Right lung (tissue), 2 donors: ENCODE measurements at regions not wholly inside any gene's neighbourhood (a gene's known extent, or its start where the extent isn't known, plus 50 kb on each side); places are given as distances from the start of the nearest gene placed in this dataset.
"Not testable (repeated sequence)": the region's sequence is repeated elsewhere in the genome, so short reads cannot be mapped to it uniquely, and the experiment has no call there.

Experiments
- DNase-seq, 2 donors: peaks; one replicate each; pipeline ENCODE4 v3.0.0-alpha.2; 2013

DNA sequence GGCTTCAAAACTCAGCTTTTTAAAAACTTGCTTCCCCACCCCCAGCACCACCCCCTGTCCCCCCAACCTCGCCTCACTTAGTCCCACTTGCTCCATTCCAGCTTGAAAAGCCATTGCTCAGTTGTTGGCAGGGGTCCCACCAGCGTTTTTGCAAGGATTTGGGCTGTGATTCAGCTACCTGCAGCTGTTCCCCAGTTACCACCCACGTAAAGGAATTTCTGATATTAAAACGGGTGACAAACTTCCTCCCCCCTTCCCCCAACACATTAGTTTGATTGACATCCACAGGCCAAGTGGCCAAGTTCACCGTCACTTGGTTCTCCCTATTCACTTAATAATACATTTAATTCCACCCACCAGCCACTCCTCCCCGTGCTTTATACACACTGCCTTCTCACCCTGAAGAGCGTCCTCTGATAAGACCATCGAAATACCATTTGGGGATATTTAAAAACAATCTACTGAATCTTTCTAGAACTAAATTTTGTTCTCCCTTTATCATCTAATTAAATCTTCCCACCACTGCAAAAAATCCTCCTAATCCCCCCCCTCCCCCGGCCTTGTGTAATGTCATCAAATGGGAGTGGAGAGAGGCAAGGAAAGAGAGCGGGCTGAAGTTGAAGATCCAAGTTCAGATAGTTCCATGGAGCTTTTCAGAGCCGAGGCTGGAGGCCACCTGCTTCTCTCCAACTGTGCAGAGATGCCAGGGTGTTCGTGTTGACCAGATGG lies 55.1 kb downstream of the SOX9 start:
- DNase-seq: no peak

- DNase-seq: no peak
Observed at GRCh38 chr17:72176516-72176851, 55.7 kb downstream of the SOX9 start.

DNA sequence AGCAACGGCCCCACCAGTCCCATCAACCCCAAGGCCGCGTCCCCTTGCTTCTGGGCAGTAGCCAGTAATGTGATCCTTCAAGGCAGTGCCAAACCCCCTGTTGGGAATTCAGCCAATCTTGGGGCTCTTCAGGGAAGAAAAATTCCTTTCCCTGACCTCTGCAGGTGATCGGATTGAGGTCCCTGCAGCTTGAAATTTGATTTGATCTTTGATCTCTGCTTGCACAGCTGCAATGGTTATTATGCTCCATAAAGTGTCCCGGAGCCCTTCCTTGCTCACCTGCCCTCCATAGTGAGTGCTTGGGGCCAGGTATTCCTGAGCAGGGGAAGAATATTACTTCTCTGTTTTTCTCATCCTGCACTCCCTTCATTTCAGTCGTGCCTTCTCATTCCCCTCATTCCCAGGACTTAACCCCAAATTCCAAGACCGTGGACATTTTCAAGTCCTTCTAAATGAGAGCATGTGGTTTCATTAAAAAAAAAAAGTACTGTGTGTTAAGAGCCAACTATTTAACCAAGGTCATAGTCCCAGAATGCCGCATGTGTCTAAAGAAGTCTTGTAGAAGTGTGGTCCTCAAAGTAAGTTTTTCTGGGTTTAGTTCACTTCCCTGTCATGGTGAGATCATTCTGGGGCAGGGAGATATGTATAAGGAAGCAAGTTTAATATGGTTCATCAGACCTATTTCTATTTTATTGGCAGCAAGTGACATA lies 56.3 kb downstream of the SOX9 start:
- DNase-seq: no peak

- DNase-seq: no peak
Observed at GRCh38 chr17:72177738-72178137, 56.9 kb downstream of the SOX9 start.

GRCh38 chr17:72182371-72182873 lies 61.6 kb downstream of the SOX9 start:
- DNase-seq: no peak

GRCh38 chr17:72183194-72183685 lies 62.4 kb downstream of the SOX9 start:
- DNase-seq: no peak

- DNase-seq: no peak
Observed at GRCh38 chr17:72184805-72185204, 64.0 kb downstream of the SOX9 start.

GRCh38 chr17:72185564-72185963 lies 64.7 kb downstream of the SOX9 start:
- no peak for DNase-seq

DNA sequence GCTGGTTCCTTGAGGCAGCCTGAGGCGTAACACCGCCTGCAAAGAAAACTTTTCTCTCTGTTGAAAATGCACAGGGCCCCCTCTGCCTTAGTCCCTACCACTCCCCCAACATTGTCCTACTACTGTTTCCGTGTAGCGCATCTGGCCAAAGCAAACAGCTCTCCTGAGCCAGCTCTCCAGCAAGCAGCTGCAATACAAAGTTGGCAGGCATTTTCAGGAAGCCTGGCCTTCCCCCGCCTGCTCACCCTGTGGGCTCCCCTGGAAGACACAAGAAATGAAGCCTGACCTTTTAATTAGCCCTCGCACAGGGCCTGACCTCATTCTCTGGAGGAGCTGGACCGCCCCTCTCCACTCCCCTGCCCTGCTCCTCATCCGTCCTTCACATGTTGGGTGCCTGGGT lies 66.7 kb downstream of the SOX9 start:
- DNase-seq: no peak

DNA sequence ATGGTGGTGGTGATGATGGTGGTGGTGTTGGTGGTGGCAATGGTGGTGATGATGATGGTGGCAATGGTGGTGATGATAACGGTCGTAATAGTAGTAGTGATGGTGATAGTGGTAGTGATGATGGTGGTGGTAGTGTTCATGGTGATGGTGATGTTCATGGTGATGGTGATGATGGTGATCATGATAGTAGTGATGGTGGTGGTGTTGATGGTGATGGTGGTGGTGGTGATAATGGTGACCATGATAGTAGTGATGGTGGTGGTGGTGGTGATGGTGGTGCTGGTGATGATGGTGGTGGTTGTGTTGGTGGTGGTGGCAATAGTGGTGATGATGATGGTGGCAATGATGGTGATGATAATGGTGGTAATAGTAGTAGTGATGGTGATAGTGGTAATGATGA lies 68.0 kb downstream of the SOX9 start:
- DNase-seq: no peak

DNA sequence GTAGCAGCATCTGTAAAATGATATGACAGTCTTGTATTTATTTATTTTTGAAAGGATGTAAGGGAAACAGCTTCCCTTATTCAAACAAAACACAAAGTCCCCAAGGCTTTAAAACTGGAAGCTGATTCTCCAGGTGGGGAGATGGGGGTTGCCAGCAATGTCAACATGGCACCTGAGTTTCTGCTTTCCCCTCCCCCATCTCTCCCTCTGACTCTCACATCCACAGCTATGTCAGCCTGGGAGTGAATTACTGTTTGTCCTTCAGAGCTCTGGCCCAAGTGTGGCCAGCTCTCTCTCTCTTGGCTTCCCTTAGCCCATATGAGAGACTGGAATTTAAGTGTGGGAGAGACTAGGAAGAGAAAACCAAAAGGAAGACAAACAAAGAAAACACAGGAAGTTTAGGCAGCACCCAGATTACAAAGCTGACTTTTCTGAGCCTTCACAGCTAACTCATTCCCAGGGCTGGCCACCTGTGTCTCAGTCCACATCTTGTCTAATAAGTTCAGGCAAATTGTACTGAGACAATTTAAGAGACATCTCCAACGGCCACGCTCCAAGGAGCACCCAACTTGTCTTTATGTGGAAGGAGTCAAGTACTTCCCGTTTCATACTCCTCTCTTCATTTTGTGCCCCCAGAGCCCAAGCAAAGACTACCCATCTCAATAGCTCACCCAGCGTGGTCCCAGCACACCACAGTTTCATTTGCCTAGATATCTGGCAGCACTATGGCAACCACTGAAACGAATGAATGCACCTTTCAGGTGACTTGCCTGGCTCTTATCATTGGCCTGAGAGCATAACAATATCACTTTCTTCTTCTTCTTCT lies 69.2 kb downstream of the SOX9 start:
- DNase-seq: no peak

DNA sequence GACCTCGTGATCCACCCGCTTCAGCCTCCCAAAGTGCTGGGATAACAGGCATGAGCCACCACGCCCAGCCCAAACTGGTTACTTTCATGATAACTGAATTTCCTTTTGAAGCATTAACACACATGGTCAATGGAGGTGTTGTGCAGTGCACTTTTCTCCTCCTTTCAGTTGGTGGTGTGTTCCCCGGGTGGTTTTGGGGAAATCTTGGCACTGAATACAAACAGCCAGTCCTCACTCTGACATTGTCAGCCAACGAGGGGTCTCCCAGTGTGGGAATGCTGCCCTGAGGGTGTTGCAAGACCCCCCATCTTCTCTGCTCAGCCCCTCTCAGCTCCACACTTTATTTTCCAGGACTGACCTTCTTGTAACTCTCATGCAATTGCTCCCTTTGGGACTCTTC lies 70.5 kb downstream of the SOX9 start:
- no peak for DNase-seq

- DNase-seq: peak; percentile 71 to 81
Observed at GRCh38 chr17:72191921-72192799, 71.3 kb downstream of the SOX9 start.

DNA sequence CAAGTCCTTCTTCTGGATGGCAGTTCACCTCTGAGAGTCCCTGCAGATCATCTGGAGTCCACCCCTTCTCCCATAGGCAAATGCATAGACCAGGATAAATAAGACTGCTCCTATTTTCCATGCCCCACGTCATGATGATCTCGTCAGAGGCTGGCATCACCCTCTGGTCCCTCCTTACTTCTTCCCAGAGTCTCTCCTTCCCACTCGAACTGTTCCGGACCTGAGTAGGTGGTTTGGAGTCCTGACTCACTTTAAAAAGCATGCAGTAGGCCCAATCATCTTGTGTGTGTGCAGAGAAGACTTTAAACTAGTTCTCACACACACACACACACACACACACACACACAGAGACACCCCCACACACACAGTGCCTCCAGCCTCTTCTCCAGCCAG lies 72.0 kb downstream of the SOX9 start:
- no peak for DNase-seq

DNA sequence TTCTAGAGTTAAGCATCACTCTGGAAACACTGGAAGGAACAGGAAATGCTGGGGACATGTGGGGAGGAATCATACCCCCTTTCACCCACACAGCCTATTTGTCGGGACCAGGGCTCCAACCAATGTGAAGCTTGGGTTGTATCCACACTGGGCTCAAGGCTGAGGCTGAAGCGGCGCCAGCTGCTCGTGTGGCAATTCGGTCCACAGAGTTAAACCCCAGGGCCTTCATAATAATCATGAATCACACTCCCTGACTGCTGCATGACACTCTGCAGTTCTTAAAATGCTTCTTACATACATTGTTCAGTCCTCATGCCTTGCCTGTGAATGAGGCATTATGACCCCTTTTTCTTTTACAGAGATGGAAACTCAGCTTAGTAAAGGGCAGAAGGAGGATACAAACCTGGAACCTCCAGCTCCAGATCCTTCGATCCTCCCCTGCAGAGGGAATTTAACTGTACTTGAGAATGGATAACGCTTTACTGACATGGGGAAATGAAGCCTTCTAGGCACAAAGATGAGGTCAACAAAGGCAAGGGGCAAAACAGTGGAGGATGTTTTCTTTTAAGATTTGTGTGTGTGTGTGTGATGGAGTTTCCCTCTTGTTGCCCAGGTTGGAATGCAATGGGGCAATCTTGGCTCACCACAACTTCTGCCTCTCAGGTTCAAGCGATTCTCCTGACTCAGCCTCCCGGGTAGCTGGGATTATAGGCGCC lies 72.7 kb downstream of the SOX9 start:
- DNase-seq: no peak

DNA sequence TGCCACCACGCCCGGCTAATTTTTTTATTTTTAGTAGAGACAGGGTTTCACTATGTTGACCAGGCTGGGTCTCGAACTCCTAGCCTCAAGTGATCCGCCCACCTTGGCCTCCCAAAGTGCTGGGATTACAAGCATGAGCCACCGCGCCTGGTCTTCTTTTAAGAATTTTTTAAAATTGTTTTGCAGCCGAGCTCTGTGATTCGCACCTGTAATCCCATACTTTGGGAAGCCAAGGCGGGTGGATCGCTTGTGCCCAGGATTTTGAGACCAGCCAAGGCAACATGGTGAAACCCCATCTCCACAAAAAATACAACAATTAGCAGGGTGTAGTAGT lies 73.3 kb downstream of the SOX9 start:
- DNase-seq: not testable (repeated sequence)

DNA sequence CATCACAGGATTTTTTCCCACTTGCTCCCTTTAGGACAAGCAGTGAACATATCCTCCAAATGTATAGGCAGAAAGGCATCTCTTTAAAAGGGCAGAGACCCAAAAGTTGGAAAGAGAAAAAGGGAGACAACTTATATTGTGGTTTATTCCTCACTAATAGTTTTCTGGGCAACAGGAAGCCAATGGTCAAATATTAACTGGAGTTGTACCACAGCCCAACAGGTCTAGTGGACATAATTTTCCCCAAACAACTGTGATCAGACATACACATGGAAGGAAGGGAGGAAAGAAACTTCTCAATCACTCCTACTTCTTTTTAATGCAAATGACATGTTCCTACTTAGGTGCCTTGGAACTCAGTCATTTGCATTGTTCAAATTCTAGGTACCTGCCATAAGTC lies 78.4 kb downstream of the SOX9 start:
- DNase-seq: no peak

DNA sequence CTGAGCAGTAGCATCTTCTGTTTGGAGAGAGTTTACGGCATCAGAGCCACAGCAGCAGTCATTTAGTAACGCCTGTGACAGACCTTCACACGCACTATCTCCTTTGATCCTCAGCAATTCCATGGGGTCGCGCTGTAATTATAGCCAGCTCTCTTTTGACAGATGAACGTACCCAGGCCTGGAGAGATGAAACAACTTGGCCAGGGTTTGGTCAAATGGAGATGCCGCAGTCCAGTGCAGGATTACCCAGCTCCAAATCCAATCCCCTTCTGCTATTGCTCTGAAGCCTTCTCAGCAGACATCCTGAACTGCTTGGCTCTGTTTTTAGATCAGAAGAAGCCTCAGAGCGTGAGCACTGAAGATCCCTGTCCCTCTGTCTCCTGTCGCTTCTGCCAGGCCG lies 83.9 kb downstream of the SOX9 start:
- no peak for DNase-seq

GRCh38 chr17:72205357-72205756 lies 84.5 kb downstream of the SOX9 start:
- DNase-seq: no peak

- DNase-seq: no peak
Observed at GRCh38 chr17:72205822-72206221, 85.0 kb downstream of the SOX9 start.

DNA sequence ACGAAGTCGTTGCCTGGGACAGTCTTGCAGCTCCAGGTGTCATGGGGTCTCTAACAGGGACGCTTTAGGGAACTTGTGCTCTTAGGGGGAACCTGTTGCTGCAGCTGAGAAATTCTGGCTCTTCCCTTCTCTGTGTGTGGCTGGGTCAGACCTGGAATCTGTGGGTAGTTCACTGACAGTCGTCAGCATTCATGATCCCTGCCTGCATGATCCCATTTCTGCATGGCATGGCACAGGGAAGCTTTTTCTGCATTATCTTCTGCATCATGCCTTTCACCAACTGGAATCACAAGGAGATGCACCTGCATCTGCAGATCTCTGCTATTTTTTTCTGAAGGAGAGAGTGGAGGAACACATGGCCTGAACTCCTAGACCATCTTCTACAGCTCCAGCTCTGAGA lies 85.6 kb downstream of the SOX9 start:
- DNase-seq: no peak
